ENCODE measurements at regions not wholly inside any gene's neighbourhood (a gene's known extent, or its start where the extent isn't known, plus 50 kb on each side); places are given as distances from the start of the nearest gene placed in this dataset.
"Not testable (repeated sequence)": the region's sequence is repeated elsewhere in the genome, so short reads cannot be mapped to it uniquely, and the experiment has no call there.

- no peak for DNase-seq
Measured at GRCh38 chr14:61154641-61155040, 126.5 kb downstream of the TMEM30B start.

DNA sequence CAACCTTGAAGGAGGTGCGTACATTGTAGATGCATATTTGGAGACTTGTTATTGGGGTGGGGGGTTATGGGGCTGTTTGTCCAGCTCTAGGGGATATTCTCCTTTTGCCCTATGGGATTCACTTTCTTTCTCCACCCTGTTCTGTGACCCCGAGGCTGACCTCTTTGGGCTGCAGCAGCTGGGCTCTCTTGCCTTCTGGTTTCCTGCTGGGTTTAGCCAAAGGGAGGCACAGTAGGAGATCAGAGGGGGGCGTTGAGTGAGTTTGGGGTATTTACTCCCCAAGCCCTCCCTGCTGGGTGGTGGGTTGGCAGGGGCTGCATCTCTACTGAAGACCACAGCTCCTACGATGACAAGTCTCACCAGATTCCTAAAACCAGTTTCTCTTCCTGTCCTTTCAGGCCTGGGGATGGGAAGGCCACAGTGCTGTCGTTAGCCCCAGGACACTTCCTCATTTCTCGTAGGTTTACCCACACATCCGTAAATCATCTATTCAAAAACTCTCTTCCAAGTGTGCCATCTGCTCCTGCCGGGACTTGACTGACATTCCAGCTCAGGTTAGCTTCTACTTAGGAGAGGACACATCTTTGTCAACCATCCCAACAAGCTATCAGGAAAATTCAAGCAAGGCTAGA lies 127.1 kb downstream of the TMEM30B start:
- no peak for DNase-seq

- no peak for DNase-seq
Measured at GRCh38 chr14:61153431-61153830, 127.7 kb downstream of the TMEM30B start.

- no peak for DNase-seq
Measured at GRCh38 chr14:61152851-61153364, 128.2 kb downstream of the TMEM30B start.

DNA sequence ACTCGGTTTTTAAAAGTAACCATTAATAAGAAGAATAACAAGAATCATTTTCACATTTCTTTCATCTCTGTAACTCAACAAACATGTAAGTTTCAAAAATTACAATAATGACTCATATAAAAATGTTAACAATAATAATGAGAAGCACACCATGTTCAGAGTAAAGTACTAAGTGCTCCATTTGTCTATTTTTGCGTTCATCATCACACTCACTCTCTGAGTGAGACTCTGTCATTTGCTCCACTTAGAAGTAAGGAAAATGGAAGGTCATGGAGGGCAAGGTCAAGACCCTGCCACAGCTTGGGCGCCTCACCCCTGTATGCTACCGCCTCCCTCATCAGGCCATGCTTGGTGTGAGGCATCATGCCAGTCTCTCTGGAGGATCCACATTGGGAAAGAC lies 129.9 kb downstream of the TMEM30B start:
- no peak for DNase-seq

DNA sequence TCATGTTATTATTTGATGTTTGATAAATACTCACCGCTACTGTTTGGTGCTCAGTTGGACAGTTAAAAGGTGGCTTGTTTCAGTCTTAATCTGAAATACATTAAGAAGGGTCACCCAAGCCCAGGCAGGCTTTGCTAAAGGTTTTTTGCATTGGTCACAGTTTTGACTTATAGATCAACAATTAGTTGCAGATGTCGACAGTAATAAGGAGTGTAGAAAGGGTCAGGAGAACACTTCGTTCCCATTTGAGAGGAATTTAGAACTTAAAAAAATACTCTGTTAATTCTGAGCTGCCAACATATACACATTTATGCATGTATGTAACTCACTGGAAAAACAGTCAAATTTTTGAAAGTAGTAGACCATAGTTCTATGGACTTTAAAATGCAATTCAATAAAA lies 130.3 kb downstream of the TMEM30B start:
- no peak for DNase-seq

DNA sequence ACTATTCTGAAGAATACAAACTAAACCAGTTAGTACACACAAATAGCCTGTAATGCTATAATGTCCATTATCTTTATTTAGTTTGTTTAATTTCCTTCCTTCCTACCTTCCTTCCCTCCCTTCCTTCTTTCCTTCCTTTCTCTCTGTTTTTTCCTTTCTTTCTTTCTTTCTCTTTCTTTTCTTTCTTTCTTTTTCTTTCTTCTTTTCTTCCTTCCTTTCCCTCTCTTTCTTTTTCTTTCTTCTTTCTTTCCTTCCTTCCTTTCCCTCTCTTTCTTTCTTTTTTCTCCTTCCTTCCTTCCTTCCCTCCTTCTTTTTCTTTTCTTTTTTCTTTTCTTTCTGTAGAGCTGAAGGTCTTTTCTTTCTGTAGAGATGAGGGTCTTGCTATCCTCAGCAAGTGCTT lies 131.2 kb downstream of the TMEM30B start:
- no peak for DNase-seq

GRCh38 chr14:61148742-61149350 lies 132.3 kb downstream of the TMEM30B start:
- DNase-seq, result no peak

DNA sequence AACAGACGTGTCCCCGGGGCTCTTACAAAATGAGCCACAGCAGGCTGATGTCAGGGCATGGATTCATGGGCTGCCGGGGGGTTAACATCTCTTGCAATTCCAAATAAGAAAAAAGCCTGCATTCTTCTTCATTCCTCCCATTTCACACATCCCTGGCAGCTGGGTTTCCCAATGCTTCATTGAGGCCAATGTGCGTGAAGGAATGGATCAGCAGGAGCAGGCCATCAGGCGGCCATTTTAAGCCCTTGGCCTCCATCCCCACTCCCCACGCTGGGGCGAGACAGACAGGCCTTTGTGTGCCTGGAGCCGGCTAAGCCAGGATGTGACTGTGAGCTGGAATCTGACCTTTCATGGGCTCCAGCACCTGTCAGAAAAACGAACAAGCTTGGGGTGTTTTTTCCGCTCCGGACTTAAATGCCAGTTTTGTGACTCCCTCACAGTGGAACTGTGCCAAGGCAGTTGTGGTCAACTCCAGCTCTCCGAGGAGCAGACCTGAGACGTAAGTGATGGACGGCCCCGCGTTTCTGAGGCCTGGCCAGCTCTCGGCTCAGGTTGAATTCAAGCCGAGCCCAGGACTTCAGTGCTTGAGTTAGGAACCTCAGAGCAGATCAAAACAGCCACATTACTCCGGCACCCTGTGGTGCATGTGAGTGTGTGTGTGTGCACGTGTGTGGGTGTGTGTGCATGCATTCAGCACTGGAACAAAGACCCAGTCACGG lies 133.1 kb downstream of the TMEM30B start:
- DNase-seq, result peak; percentile 21

DNA sequence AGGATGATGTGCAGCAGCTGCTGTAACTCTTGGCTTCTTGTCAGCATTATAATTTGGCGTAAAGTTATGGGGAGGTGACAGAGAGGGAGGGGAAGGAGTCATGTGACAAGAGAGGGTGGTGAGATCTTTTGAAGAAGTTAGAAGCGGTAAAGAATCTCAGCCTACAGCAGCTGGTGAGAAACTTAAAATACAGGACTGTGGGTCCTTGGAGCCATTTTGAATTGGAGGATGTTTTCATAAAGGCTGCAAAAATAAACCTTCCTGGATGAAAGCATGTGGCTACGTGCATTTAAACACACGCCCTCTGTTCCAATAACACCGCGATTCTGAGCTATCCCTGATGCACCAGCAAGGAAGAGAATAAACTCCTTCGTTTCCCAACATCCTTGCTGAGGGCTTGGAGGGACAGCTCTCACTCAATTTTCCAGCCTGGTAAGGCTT lies 133.7 kb downstream of the TMEM30B start:
- no peak for DNase-seq

- no peak for DNase-seq
Measured at GRCh38 chr14:61146899-61147298, 134.2 kb downstream of the TMEM30B start.

DNA sequence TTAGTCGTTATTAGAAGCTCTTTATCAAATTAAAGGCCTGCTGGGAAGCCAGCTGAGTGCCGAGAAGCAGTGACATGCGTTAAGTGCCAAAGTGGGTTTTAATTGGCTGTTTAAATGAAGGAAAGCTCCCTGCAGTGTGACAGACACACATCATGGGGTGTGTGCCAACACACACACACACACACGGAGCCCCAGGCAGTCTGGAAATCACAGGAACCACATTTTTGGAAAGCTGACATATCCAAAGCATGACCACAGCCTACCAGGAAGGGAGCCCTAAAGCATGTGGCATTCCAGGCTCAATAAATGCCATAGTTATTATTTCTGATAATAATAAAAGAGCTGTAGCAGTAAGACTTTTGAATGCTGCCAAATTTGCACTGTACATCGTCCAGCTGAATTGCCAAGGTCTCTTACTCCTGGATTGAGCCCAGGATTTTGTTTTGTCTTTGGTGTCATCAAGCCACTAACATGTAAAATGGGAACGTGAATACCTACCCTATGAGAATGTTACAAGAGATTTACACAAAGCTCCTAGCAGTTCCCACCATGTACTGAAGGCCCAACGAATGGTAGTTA lies 135.1 kb downstream of the TMEM30B start:
- DNase-seq, result no peak

DNA sequence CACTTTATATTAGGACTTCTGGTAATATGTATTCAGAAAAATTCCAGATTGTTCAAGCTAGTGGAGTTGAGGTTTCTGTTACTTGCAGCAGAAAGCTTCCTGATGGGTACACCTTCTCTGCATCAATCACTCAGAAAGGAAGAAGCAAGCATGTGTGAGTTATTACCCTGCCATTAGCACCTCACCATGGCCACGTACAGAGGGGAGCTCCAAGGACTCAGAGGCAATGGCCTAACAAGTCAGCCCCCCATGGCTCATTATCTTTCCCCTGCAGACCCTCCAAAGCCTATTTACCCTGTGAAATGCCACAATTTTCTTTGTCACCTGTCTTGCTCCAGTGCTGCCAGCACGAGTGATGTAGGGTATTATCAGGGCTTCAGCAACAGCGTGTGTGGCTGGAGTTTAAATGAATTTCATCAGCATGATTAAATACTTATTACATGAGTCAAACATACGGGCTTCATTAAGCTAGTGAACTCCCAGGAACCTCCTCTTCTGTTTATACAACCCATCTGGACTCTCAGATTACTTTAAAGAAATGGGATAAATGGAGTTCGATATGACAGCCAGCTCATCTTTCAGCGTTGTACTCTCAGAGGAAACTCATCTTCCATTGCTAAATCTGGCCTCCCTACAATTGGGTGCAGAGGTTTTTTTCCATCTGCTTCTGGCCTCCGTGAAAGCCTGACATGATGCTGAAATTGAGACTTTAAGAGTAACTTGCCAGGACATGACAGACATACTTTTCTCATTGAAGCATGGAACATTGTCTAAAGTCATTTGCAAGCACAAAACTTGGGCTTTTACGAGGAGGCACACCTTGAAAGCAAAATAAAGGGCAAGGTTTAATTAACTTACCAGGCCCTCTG lies 135.9 kb downstream of the TMEM30B start:
- DNase-seq, result no peak

DNA sequence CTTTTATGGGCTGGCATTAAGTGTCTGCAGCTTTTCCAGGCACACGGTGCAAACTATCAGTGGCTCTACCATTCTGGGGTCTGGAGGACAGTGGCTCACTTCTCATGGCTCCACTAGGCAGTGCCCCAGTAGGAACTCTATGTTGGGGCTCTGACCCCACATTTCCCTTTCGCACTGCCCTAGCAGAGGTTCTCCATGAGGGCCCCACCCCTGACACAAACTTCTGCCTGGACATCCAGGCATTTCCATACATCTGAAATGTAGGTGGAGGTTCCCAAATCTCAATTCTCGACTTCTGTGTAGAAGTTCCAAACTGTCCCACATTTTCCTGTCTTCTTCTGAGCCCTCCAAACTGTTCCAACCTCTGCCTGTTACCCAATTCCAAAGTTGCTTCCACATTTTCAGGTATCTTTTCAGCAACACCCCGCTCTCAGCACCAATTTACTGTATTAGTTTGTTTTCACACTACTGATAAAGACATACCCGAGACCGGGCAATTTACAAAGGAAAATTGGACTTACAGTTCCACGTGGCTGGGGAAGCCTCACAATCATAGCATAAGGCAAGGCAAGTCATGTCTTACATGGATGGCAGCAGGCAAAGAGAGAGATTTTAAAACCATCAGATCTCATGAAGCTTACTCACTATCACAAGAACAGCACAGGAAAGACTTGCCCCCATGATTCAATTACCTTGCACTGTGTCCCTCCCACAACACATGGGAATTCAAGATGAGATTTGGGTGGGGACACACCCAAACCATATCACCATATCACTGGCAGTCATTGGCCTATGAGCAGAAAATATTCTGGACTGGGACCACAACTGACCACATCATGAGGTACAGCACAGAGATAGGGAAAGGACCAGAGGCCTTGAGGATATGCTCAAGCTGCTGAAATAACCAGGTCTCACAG lies 136.8 kb downstream of the TMEM30B start:
- not testable (repeated sequence) for DNase-seq

GRCh38 chr14:61140872-61141271 lies 140.3 kb downstream of the TMEM30B start:
- DNase-seq, result no peak

DNA sequence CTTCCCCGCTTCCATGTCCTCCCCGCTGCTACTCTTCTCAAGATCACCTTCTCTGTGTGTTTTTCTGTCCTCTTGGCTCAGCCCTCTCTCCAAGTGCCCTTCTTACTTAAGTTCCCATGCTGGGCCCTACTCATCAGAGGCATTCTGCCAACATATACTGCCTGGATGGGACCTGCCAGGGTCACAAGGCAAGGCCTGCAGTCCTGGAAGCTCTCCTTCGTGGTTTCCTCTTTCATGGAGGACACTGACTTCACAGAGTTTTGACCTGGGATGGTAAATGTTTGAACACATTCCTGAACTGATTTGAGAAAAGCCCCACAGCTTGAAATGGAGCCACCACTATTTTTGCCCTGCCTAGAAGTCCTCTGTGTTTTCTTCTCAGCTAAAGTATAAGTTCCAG lies 140.9 kb downstream of the TMEM30B start:
- no peak for DNase-seq

DNA sequence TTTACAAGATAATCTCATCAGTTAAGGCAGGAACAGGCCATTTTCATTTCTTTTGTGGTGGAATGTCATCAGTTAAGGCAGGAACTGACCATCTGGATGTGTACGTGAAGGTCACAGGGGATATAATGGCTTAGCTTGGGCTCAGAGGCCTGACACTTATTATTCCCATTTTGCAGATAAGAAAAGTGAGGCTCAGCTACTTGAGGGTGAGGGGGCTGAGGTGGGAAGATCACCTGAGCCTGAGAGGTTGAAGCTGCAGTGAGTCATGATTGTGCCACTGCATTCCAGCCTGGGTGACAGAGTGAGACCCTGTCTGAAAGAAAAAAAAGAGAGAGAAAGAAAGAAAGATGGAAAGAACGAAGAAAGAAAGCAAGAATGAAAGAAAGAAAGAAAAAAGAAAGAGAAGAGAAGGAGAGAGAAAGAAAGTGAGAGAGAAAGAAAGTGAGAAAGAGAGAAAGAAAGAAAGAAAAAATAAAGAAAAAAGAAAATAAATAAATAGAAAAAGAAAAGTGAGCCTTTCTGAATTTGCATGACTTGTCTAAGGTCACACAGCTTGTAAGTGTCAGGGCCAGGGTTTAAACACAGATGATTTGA lies 142.0 kb downstream of the TMEM30B start:
- DNase-seq, result no peak

DNA sequence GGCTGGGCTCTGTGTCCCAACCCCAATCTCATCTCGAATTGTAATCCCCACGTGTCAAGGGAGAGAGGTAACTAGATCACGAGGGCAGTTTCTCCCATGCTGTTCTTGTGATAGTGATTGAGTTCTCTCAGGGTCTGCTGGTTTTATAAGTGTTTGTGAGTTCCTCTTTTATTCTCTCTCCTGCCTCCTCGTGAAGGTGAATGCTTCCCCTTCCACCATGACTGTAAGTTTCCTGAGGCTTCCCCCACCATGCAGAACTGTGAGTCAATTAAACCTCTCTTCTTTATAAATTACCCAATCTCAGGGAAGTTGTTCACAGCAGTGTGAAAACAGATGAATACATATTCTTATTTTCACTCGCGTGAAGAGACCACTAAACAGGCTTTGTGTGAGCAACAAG lies 148.2 kb downstream of the TMEM30B start:
- no peak for DNase-seq

- no peak for DNase-seq
Measured at GRCh38 chr14:61132336-61132735, 148.8 kb downstream of the TMEM30B start.

- DNase-seq, result peak; percentile 6
Measured at GRCh38 chr14:61130512-61131260, 149.6 kb downstream of the SLC38A6 start.

Measured in midbrain (tissue), 1 donor.